ENCODE measurements at regions not wholly inside any gene's neighbourhood (a gene's known extent, or its start where the extent isn't known, plus 50 kb on each side); places are given as distances from the start of the nearest gene placed in this dataset.

DNA sequence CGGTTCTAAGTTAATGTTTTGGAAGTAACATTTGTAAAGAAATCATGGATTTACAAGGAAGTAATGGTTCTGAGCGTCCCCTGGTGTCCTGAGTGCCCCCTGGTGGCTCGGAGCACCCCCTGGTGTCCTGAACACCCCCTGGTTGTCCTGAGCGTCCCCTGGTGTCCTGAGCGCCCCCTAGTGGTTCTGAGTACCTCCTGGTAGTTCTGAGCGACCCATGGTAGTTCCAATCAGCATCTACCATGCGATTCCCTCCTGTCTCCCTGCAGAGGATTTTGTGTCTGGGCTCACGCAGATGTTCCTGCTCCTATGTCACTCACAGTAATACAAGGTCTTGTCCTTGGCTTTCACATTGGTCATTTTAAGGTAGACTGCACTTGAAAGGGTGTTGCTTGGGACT is 1352.9 kb downstream of the TMEM121 start:
- TF ChIP-seq POLR2AphosphoS5 (IDR thresholded peaks at IDR 0.05; ENCODE audit: insufficient read depth in 1 of 2, low read depth in 1 of 2) (no peak), POLR2A (IDR thresholded peaks at IDR 0.05) (no peak)
- TF ChIP-seq, protein P1, sequence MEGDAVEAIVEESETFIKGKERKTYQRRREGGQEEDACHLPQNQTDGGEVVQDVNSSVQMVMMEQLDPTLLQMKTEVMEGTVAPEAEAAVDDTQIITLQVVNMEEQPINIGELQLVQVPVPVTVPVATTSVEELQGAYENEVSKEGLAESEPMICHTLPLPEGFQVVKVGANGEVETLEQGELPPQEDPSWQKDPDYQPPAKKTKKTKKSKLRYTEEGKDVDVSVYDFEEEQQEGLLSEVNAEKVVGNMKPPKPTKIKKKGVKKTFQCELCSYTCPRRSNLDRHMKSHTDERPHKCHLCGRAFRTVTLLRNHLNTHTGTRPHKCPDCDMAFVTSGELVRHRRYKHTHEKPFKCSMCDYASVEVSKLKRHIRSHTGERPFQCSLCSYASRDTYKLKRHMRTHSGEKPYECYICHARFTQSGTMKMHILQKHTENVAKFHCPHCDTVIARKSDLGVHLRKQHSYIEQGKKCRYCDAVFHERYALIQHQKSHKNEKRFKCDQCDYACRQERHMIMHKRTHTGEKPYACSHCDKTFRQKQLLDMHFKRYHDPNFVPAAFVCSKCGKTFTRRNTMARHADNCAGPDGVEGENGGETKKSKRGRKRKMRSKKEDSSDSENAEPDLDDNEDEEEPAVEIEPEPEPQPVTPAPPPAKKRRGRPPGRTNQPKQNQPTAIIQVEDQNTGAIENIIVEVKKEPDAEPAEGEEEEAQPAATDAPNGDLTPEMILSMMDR (IDR thresholded peaks at IDR 0.05) = no peak
